Central memory CD4-positive, alpha-beta T cell (primary cell): ENCODE measurements at regions not wholly inside any gene's neighbourhood (a gene's known extent, or its start where the extent isn't known, plus 50 kb on each side); places are given as distances from the start of the nearest gene placed in this dataset.

ENCODE experiments used
- DNase-seq: peaks from one replicate; pipeline ENCODE4 v3.0.0; 2022

DNA sequence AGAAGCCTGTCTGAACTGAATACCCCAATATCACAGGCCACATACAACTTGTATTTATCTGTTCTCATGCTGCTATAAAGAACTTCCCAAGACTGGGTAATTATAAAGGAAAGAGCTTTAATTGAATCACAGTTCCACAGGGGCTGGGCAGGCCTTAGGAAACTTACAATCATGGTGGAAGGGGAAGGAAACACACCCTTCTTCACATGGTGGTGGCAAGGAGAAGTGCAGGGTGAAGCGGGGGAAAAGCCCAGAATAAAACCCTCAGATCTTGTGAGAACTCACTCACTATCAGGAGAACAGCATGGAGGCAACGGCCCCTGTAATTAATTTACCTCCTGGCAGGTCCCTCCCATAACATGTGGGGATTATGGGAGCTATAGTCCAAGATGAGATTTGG is 50.3 kb upstream of the FNDC1 start:
- no peak for DNase-seq

DNA sequence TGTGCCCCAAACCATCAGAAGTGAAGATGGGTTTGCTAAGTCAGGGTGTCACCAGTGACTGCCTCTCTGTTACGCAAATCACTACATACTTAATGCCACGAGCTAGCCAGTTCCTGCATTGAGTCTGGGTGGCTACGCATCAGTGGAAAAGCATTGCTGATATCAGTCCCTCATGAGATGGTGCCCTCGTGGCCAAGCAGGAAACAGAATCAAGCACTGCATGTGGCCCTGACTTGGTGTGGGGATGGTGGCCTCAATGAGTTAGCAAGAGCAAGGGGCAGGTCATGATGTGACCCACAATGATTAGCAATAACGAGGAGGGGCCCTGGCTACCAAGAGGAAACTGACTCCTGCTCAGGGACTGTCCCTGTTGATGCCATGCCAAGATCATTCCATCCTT is 51.6 kb upstream of the FNDC1 start:
- no peak for DNase-seq

DNA sequence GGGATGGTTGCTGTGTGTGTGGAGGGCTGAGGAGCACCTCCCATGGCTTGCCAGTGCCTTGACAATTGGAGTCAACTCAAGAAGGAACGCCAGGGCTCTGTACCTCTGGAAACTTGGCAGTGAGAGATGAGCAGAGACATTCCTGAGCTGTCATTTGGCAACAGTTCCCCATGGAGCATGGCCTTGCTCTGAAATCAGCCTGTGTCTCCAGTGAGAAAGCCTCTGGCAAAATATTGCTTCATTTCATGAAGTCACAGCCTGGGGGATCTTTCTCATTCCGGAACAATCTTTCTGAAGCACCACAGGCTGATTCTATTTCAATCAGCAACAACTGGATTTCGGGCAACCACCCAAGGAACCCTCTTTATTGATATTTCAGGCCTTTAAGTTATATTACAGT is 52.2 kb upstream of the FNDC1 start:
- no peak for DNase-seq

DNA sequence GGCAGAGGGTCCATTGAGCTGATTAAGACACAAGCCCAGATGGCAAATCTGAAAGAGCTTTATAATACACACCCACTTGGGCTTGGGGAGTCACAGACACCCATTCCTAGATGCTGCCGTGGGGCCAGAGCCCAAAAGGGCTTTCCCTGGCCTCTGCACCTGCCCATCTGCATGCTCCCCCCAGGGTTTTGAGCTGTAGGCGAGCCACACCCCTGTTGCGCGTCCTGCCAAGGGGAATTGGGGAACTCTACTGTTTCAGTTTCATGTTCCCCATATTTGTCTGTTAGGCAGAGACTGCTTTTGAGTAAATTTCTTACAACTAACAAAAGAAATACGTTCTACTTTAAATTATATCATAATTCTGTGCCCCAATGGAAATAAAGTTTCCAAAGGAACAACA is 52.9 kb upstream of the FNDC1 start:
- no peak for DNase-seq

DNA sequence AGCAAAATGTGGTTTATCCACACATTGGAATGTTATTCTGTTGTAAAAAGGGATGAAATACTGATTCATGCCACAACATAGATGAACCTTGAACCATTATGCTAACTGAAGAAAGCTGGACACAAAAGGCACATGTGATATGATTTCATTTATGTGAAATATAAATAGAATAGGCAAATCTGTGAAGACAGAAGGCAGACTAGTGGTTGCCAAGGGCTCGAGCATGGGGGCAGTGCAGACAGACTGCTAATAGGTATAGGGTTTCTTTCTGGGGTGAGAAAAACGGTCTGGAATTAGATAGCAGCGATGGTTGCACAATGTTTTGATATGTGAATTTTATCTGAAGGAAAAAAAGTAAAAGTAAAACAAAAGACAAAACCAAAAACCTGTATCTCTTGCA is 54.6 kb upstream of the FNDC1 start:
- no peak for DNase-seq

DNA sequence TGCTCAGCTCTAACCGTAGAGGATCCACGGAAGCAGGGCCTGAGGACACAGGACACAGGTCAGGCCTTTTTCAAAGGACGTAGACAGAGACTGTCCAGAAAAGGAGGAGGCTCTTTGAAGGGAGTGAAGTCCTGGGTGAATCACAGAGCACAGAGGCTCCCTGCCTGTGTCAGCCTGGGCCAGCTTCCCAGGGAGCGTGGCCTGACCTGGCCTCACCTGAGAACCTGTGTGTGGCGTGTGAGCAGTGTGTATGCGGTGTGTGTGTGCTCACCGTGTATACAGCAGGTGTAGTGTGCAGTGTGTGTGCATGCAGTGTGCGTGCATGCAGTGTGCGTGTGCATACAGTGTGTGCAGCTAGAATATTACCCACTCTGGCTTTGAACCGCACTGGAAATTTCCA is 56.0 kb upstream of the FNDC1 start:
- no peak for DNase-seq

DNA sequence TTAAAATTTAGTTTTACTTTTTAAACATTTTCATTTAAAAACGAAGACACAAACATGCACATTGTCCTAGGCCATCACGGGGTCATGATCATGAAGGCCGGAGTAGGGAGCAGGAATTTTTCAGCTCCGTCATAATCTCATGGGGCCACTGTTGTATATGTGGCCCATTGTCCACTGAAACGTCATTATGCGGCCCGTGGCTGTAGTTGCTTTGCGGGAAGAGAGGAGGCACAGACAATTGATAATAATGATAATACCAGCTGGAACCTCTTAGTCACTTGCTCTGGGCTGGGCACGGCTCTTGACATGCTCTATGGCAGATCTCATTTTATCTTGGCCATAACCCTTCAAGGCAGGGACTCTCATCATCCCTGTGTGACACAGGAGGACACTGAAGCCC is 56.5 kb upstream of the FNDC1 start:
- DNase-seq, result no peak

DNA sequence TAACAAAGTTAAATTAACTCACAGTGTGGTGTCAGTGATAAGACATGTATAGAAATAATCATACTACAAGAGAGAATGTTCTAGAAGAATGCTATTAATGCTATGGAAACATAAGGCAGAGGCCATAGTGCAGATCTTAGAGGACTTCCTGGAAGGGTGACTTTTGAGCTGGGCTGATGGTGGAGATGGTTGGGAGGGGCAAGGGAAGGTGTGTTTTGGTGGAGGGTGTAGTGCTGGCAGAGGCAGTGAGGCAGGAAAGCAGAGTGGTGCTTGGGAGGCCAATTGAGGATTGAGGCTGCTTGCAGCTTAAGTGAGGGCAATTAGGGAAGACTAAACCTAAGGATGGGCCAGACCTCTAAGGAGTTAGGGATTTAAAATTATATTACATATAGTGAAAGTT is 58.5 kb upstream of the FNDC1 start:
- no peak for DNase-seq

DNA sequence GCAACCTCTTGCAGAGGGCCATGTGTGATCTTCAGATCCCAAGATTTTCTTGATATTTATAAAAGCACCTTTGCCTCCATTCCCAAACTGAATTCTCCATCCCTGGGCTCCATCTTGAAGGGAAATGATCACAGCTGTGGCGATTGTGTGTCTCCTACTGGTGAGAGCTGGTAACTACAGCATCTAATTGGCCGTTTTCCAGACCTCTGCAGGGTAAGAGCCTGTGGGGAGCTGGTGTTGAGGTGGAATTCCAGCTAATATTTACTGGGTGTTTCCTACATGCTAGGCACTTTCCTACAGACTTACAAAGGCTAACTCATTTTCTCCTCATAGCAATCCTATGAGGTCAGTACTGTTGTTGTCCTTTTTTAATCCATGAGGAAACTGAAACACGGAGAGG is 59.2 kb upstream of the FNDC1 start:
- peak; percentile 44 for DNase-seq

DNA sequence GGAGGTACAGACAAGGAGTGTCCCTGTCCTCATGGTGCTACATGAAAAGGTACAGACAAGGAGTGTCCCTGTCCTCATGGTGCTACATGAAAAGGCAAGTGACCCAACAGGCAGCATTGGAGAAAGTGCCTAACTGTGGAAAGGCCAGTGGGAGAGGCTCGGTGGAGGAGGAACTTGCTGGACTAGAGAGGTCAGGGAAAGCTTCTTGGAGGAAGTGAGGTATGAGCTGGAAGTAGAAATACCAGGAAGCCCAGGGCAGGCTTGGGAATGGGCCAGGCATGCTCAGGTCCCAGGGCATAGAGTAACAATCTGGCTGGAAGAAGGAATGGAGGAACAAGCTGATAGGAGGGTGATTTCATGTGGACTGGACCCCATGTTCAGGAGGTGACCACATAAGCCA is 59.8 kb upstream of the FNDC1 start:
- DNase-seq, result no peak

DNA sequence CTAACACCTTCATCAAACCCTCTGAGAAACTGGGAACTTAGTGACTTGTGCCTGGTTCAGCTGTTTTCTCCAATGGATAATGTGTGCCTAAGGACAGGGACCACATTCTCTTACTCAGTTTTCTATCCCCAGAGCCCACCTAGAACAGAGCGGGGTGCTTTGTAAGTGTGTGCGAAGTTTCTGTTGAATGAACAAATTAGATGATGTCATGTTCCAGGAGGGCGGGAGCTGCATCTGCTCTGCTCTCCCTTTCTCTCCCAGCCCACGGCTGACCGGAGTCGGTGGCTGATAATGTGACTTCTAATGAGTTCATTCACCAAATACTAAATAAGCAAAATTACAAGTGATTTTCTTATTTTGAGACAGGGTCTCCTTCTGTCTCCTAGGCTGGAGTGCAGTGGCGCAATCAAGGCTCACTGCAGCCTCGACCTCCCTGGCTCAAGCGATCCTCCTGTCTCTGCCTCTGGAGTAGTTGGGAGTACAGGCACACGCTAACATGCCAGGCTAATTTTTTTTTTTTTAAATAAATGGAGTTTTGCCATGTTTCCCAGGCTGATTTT is 60.7 kb upstream of the FNDC1 start:
- no peak for DNase-seq

DNA sequence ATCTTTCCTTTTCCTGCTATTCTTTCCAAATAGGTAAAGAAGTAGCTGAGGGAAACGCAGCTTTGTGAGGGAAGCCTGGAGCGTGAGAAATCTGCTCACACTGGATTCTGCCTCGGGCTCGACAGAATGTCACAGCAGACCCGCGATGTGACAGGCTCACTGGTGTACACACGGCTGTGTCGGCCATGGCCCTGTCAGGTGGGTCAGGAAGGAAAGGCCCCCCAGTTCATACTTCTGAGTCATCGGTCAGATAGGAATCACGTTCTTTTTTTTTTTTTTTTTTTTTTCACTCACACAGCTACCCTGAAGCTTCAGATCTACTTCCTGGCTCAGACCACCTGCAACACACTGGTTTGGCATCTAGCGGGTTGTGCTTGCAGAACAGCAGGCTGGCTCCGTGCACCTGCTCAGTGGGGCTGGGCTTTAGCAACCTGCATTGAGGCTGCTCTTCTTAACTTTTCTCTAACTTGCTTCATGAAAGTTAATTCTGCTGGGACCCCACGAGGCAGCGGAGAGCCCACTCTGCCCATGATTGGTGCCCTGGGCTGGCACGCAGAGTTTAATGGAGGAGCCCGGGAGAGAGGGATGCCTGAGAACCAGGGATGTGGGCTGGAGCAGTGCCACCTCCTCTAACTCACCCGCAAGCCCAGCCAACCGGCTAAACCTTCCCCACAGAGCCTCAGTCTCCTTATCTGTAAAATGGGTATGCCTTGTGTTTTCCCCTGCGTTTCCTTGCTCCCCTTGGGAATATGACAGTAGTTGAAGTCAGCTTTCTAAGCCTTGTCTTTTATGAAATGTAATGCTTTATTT is 61.5 kb upstream of the FNDC1 start:
- DNase-seq, result peak; percentile 64

DNA sequence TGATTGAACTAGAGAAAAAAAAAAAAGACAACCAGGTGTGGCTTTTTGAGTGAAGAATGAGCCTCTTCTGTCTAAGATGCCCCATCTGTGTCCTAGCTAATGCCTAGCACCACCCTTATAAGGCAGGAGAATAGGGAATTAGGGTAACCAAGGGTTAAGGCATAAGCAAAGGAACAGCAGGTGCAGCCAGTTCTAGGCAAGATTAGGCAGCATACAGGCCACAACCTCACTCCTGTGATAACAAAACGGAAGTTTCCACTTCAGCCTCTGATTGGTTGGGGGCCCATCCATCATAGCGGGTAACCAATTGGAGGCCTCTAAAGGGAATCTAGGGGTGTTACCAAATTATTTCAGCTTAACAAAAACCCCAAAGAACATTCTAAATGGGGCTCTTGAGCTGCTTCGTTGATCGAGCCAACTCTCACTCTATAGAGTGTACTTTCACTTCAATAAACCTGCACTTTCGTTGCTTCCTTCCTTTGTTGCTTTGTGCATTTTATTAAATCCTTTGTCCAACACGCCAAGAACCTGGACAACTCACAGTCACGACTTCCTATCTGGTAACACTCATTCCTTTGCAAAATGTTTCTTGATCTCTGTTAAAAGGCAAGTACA is 61.9 kb upstream of the TAGAP start:
- DNase-seq, result peak; percentile 91

DNA sequence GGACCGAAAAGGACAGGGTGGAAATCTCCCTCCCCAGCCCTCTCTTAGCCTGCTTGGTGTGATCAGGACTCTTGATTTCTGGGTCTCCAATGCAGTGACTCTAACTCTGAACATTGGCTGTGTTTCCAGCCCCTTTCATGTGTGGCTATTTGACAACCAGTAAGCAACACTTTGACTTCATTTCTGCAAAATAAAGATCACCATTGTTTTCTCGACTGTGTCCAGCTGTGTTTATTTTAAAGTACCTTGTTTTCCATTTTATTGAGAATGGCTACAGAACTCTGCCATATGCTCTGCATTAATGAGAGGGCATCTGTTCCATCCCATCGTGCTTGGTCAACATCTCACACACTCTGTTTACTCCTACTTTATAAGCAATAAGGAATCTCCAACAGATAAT is 60.9 kb upstream of the TAGAP start:
- DNase-seq, result no peak

DNA sequence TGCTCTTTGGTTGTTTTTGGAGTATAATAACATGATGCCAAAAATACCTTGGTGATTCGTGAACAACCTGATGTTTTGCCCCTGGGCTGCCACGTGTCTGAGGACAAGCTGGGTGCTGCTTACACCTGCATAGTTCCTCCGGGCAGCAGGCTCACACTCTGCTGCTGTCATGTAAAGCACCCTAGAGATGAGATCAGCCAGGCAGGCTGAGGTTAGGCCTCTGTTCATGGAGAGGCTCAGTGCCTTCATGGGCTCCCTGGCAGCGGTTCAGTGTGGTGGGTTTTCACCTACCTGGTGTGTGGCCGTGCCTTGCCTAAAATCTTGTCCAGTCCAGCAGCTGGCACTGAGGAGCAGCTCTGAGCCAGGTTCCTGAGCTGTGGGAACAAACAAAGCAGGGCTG is 60.1 kb upstream of the TAGAP start:
- DNase-seq, result no peak

DNA sequence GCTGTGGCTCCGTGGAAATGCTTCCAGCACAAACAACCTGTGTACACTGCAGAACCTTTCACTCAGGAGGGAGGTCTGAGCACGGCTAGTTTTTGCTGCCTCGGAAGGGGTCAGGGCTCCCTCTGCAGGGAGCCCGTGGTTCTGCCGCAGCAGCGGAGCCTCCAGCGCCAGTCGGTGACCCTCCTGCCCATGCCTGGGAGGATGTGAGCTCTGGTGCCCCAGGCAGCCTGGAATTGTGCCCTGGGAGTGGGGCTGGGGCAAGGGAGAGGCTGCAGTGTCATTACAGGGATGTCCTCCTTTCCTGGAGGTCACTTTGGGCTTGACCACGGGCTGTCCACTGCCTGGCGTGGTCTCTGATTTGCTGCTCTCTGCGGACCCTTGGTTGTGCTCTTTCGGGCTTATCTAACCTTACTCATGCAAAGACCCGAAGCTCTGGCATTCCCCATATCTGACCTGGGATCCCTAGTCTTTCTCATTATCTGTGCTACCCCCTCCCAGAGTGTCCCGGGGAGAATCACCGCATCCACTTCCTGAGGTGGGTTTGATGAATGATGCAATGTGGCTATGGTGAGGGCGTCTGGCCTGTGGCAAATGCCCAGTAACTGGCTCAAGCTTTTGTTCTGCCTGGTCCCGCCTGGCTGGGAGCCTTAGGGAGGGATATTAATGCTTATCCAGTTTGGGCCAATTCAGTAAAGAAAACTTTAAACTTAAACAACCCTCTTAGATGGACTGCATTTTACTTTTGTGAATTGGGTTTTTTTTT is 59.6 kb upstream of the TAGAP start:
- DNase-seq, result peak; percentile 73

DNA sequence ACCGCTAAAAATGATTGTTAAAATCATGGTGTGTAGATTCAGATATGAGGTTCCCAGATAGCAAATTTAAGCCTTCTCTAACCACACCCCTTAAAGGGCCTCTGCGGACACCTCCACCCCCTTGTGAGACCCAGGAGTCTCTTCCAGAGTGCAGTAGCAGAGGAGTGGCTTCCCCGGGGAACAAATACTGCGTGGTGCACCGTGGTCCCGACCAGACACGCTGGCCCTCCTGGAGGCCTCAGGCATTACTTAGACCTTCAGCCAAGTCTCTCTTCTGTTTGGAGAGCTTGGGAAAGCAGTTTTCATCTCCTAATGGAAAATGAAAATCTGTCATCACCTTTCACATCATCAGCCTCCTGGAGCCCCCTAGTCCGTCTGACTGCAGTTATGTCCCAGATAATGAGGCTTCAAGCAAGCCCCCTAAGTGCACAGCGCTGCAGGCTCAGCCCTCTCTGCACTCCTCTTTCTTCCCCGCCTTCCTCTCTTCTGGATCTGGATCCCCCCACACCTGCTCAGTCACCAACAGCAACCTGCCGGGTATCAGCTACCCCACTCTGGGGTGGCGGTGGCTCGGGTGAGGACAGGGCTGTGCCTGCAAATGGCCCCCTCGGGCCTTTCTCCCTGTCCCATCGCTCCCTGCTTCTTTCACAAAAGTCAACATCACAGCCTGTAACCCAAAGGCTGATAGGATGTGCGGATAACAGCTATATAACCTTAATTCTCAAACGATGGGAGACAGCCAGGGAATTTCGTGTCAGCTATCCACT is 58.8 kb upstream of the TAGAP start:
- no peak for DNase-seq

DNA sequence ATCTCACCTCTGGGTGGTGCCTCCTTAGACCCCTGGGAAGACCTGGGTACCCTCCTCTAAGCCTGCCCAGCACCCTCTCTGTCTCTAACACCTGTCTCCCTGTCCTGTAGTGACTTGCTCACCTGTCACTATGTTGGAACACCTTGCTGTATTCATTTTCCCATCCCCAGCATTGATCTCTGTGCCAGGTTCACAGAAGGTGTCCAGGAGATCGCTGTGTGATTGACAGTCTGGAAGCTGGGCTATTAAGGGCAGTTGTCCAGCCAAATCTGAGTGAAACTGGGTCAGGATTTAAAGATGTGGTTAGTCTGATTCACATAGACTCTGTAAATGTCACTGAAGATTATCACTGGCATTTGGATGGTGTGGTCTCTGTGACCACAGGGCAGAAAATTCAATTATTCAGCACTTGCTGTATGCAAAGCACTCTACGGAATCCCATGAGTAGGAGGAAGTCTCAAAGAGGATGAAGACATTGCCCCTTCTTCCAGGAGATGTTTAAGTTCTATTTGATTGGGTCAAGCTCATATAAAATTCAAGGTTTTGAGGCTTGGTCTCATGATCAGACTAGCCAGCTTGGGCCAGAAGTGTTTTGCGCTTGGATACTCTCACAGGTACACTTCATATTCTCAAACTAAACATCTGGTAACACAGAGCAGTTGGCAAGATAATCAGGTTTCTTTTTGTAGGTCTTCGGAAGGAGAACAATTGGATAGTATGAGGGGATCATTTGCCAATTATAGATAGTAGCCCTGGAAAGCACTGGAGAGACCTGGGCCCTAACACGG is 57.8 kb upstream of the TAGAP start:
- no peak for DNase-seq

DNA sequence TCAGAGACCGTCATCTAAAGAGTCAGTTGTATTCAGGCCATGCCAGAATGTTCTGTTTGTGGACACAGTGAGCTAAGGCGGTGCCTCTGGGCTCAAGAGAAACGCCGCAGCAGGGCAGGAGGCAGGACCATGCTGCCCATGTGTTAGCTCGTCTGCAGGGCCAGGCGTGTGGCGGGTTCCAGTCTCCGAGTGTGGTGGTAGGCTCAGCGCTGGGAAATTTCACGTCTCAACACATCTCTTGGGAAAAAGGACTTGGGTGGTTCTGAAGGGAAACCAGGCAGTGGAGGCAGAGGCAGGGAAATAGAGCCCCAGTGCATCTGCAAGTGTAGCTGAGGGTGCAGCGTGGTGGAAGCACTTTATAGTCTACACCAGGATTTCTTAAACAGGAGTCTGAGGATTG is 56.9 kb upstream of the TAGAP start:
- no peak for DNase-seq

DNA sequence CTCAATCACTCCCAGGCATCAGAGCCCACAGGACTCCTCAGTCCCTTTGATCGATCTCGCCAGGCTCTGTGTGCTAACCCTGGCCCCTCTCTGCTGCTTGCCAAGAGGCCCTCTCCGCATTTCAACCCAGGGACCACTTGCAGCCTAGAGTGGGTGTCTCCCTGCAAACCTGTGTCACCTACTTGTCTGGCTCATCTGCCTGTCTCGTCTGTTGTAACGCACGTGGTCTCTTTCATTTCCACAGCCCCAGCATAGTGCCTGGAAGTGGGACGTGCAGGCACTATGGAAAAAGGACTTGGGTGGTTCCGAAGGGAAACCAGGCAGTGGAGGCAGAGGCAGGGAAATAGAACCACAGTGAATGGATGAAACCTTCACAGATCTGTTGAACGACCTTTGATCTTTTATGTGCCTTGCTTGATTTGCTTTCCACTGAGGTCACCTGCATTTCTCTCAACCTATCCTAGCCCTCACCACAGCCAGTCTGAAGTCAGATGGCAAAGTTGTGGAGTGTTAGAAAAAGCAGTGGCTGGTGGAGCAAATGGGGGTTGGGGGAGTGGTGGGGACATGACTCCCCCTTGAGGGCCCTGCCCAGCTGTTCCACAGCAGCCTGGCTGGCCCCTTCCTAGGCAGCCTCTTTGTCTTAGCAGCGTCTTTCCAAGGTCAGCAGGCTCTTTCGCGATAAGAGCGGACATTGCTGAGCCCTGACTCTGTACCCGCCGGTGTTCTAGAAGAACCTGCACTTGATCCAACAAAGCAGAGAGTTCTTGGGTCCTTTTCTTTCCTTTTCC is 55.8 kb upstream of the TAGAP start:
- no peak for DNase-seq

DNA sequence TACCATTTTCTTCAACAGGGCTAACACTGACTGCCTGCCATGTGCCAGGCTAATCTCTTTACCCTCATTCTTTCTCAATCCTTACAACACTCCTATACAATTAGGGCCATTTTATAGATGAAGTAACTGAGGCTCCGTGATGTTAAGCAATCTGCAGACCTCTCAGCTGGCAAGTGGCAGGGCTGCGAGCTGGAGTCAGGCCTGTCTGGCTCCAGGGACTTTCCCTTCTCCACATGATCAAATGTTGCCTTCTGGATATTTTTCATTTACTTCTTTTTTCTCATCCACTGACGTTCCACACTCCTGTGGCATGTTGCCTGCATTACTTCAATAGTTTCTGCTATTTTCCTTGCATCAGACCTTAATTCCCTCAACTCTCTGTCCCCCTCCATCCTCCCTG is 55.2 kb upstream of the TAGAP start:
- no peak for DNase-seq
